ENCODE measurements at regions not wholly inside any gene's neighbourhood (a gene's known extent, or its start where the extent isn't known, plus 50 kb on each side); places are given as distances from the start of the nearest gene placed in this dataset.

DNA sequence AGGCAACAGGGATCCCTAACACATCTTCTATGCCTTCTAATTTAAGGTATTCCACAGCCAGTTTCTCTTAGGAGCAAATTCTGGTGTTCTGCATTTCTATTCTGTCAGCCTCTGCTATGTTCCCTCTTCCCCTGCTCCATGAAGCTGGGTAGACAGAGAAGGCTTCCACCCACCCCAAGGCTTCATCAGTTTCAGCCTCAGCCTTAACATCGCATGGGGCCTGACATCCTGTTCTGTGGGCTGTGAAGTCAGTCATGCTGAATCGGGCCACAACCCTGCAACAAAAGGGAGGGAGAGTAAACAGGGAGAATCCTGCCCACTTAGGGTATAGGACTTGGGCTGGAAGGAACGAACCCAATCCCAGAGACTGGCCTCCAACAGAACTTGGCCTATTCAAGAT lies 70.6 kb upstream of the PPM1B start:
- TF ChIP-seq CTCF (conservative IDR thresholded peaks at IDR 0.05 in 1 of 2, IDR thresholded peaks at IDR 0.05 in 1 of 2; ENCODE audit: extremely low read depth in 1 of 2, insufficient read depth in 1 of 2, low read depth in 1 of 2, low read length in 2 of 2) (no peak), EZH2 (IDR thresholded peaks at IDR 0.05; ENCODE audit: borderline replicate concordance, low read length) (no peak)

Data from mammary epithelial cell (primary cell).